Naive thymus-derived CD4-positive, alpha-beta T cell (primary cell): ENCODE measurements at regions not wholly inside any gene's neighbourhood (a gene's known extent, or its start where the extent isn't known, plus 50 kb on each side); places are given as distances from the start of the nearest gene placed in this dataset.

ENCODE experiments used
- ATAC-seq: fragments of 150-1000 bp; cut with Tn5 transposase; 2 replicates; pipeline ENCODE4 v1.10.0; 2021; ENCODE audit warnings: mild to moderate bottlenecking, moderate library complexity
- CTCF ChIA-PET: fragments of 350-600 bp; sonication (Branson Sonifier 250); formaldehyde crosslinking; loops from one replicate; lab custom pipeline; 2021; ENCODE audit warnings: antibody characterized with exemption; lab: Charles Lee
- POLR2A ChIA-PET: fragments of 350-600 bp; sonication (Branson Sonifier 250); formaldehyde crosslinking; loops from one replicate; lab custom pipeline; 2021; ENCODE audit warnings: antibody characterized with exemption, inconsistent platforms; lab: Charles Lee
- DNase-seq, 9 donors: peaks; one replicate each; pipeline versions ENCODE4 v3.0.0 to v3.0.0-alpha.2; 2020 to 2022; ENCODE audit warnings: mixed read lengths in 1 of 9
- H3K27ac ChIP-seq: one replicate; pipeline ENCODE4 v1.7.0; 2013; ENCODE audit warnings: mild to moderate bottlenecking, low read depth, low read length, moderate library complexity
- H3K27me3 ChIP-seq, 2 donors: one replicate each; pipeline ENCODE4 v1.7.0; 2013; ENCODE audit warnings: low read length in 2 of 2, mild to moderate bottlenecking in 2 of 2, moderate library complexity in 2 of 2; ENCODE audit not compliant: control insufficient read depth in 2 of 2, insufficient read depth in 2 of 2
- H3K36me3 ChIP-seq, 3 experiments: 1 replicate in 2 of 3; 2 replicates in 1 of 3; pipeline ENCODE4 v1.7.0; 2013; ENCODE audit warnings: low read length in 3 of 3, mild to moderate bottlenecking in 3 of 3, moderate library complexity in 1 of 3; ENCODE audit not compliant: insufficient read depth in 3 of 3, control insufficient read depth in 2 of 3
- H3K4me1 ChIP-seq, 2 donors: one replicate each; pipeline ENCODE4 v1.7.0; 2013; ENCODE audit warnings: low read length in 2 of 2, mild to moderate bottlenecking in 2 of 2, moderate library complexity in 1 of 2; ENCODE audit not compliant: control insufficient read depth in 2 of 2, insufficient read depth in 2 of 2
- H3K4me3 ChIP-seq: 2 replicates; pipeline ENCODE4 v1.7.0; 2013; ENCODE audit warnings: mild to moderate bottlenecking, low read length
- H3K9me3 ChIP-seq, 3 experiments: 1 replicate in 2 of 3; 2 replicates in 1 of 3; pipeline ENCODE4 v1.7.0; 2013; ENCODE audit warnings: low read length in 3 of 3; ENCODE audit not compliant: control insufficient read depth in 2 of 3
- H3K27ac Mint-ChIP-seq, 9 donors: one replicate each; pipeline ENCODE4 v1.8.0; 2020 to 2022; ENCODE audit warnings: mixed read lengths in 9 of 9, mild to moderate bottlenecking in 8 of 9, moderate library complexity in 5 of 9, inconsistent platforms in 2 of 9
- H3K27me3 Mint-ChIP-seq, 5 donors: one replicate each; pipeline ENCODE4 v1.8.0; 2021 to 2022; ENCODE audit warnings: mixed read lengths in 5 of 5, mild to moderate bottlenecking in 1 of 5
- H3K36me3 Mint-ChIP-seq, 5 donors: one replicate each; pipeline ENCODE4 v1.8.0; 2020 to 2022; ENCODE audit warnings: mixed read lengths in 5 of 5, mild to moderate bottlenecking in 3 of 5, inconsistent platforms in 1 of 5
- H3K4me1 Mint-ChIP-seq, 7 donors: one replicate each; pipeline ENCODE4 v1.8.0; 2020 to 2022; ENCODE audit warnings: mixed read lengths in 7 of 7, mild to moderate bottlenecking in 3 of 7, inconsistent platforms in 1 of 7
- H3K4me3 Mint-ChIP-seq, 10 donors: one replicate each; pipeline ENCODE4 v1.8.0; 2020 to 2022; ENCODE audit warnings: mild to moderate bottlenecking in 10 of 10, mixed read lengths in 10 of 10, moderate library complexity in 6 of 10, inconsistent platforms in 2 of 10
- H3K9me3 Mint-ChIP-seq, 11 donors: one replicate each; pipeline ENCODE4 v1.8.0; 2020 to 2022; ENCODE audit warnings: mixed read lengths in 11 of 11, mild to moderate bottlenecking in 4 of 11, inconsistent platforms in 1 of 11, moderate library complexity in 1 of 11
- intact Hi-C, 2 donors: fragments of 100-400 bp; cut with micrococcal nuclease; formaldehyde crosslinking; loops; one replicate each; pipeline ENCODE4 v1.15.1; 2023

DNA sequence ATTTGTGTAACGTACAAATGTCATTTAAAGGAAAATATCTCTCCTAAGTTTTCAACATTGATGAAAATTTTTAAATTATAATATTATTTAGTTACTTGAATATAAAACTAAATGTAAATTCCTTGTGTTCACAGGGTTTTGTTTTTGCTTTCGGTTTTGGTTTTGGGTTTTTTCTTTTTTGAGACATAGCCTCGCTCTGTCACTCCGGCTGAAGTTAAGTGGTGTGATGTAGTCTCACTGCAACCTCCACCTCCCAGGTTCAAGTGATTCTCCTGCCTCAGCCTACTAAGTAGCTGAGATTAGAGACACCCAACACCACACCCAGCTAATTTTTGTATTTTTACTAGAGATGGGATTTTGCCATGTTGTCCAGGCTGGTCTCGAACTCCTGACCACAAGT, 79.3 kb upstream of the TCF12 start:
- POLR2A ChIA-PET = no interaction called here
- DNase-seq = no peak
- H3K27me3 Mint-ChIP-seq = peaks cover 0 to 11% (median 0%) of the 10 kb centered on the region in 5 donors
- Histone ChIP-seq H3K27ac (no peak overlapping the region), H3K36me3 (no peaks in the 10 kb centered on the region), H3K27me3 (no peaks in the 10 kb centered on the region), H3K9me3 (no peaks in the 10 kb centered on the region), H3K4me3 (no peak overlapping the region), H3K4me1 (no peaks in the 10 kb centered on the region)
- intact Hi-C loops = no loop called here
- CTCF ChIA-PET = no interaction called here
- no peak for ATAC-seq
- H3K4me3 Mint-ChIP-seq = peak overlapping the region in 1 of 10 donors; percentile 19
- H3K27ac Mint-ChIP-seq = no peak overlapping the region
- peaks cover 0 to 2% (median 0%) of the 10 kb centered on the region in 11 donors for H3K9me3 Mint-ChIP-seq
- H3K36me3 Mint-ChIP-seq = peaks cover 0 to 6% (median 0%) of the 10 kb centered on the region in 5 donors
- peaks cover 0 to 10% (median 5%) of the 10 kb centered on the region in 7 donors for H3K4me1 Mint-ChIP-seq

GRCh38 chr15:56838085-56838484, 80.4 kb upstream of the TCF12 start:
- ChIA-PET CTCF (no interaction called here), POLR2A (no interaction called here)
- ATAC-seq = no peak
- Histone ChIP-seq H3K27ac (no peak overlapping the region), H3K4me1 (no peaks in the 10 kb centered on the region), H3K4me3 (no peak overlapping the region), H3K9me3 (no peaks in the 10 kb centered on the region), H3K36me3 (no peaks in the 10 kb centered on the region), H3K27me3 (no peaks in the 10 kb centered on the region)
- H3K27ac Mint-ChIP-seq = no peak overlapping the region
- intact Hi-C loops = no loop called here
- DNase-seq = no peak
- H3K9me3 Mint-ChIP-seq = peaks cover 0 to 2% (median 0%) of the 10 kb centered on the region in 11 donors
- peaks cover 0 to 6% (median 0%) of the 10 kb centered on the region in 5 donors for H3K36me3 Mint-ChIP-seq
- no peak overlapping the region for H3K4me3 Mint-ChIP-seq
- H3K27me3 Mint-ChIP-seq = peaks cover 0 to 11% (median 0%) of the 10 kb centered on the region in 5 donors
- peaks cover 0 to 10% (median 5%) of the 10 kb centered on the region in 7 donors for H3K4me1 Mint-ChIP-seq

DNA sequence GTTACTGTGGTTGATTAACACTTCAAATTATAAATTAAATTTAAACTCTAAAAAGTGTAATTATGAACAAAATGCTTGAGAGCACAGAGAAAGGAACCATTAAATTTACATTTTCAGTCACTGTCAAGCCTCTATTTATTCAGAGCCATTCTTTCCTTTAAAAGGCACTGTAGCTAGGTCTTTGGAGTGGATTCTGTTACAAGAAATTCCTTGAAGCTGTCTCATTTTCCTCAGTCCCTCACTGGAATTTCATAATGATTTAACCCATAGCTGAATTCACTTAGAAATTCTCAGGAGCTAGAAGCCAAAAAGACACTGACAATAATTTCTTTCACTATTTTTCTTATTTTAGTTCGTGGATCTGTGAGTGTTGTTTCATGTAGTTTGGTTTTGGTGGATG, 81.2 kb upstream of the TCF12 start:
- ChIA-PET POLR2A (no interaction called here), CTCF (no interaction called here)
- no peaks in the 10 kb centered on the region for H3K36me3 ChIP-seq
- ATAC-seq (no peak), DNase-seq (no peak)
- no peak overlapping the region for H3K4me3 ChIP-seq
- Mint-ChIP-seq H3K9me3 (peaks cover 0 to 2% (median 0%) of the 10 kb centered on the region in 11 donors), H3K36me3 (peaks cover 0 to 3% (median 0%) of the 10 kb centered on the region in 5 donors), H3K27me3 (peaks cover 0 to 11% (median 0%) of the 10 kb centered on the region in 5 donors), H3K4me1 (peaks cover 0 to 10% (median 5%) of the 10 kb centered on the region in 7 donors), H3K27ac (no peak overlapping the region), H3K4me3 (no peak overlapping the region)
- intact Hi-C loops = no loop called here
- no peaks in the 10 kb centered on the region for H3K4me1 ChIP-seq
- no peak overlapping the region for H3K27ac ChIP-seq
- H3K9me3 ChIP-seq = no peaks in the 10 kb centered on the region
- no peaks in the 10 kb centered on the region for H3K27me3 ChIP-seq

DNA sequence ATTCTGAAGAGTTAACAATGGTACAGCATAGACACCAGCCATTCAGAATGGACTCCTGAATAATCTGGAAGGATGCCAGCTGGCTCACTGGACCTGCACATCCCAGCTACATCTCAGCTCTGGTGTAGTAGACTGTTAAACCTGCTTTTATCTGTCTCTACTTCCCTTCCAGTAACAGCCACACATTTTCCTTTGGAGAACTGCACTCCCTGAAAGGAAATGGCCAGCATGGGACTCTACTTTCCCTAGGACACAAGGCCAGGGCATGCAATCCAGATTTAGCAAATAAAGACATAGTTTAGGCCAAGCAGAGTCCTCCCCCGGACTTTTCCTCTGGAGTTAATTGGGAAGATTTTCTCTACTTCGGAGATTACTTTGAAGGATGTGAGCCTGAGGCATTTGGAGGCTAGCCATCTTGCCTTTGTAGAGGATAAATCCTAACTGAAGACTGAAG, 82.7 kb upstream of the TCF12 start:
- peaks cover 0 to 10% (median 5%) of the 10 kb centered on the region in 7 donors for H3K4me1 Mint-ChIP-seq
- H3K4me3 ChIP-seq = no peak overlapping the region
- POLR2A ChIA-PET = no interaction called here

DNA sequence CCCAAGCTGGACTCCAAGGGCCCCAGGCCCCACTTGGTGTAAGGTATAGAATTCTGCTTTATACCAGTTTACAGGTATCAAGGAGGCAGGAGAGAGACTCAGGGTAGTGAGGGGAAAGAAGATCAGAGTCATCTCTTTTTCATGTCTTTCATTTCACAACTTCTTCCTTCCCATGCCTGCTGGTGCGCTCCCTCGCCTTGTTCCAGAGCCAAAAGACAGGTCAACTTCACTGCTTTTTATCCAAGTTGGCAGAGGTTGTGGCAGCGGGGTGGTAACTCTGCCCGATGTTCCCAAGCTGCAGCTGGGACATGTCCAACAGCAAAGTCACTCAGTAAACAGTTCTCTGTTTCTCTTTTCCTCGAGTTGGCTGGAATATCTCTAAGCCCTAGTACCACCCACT, 86.3 kb upstream of the TCF12 start:
- H3K4me3 ChIP-seq = no peak overlapping the region
- no peak overlapping the region for H3K27ac ChIP-seq
- no peak for DNase-seq
- intact Hi-C loops = no loop called here
- H3K9me3 Mint-ChIP-seq = no peaks in the 10 kb centered on the region
- no peaks in the 10 kb centered on the region for H3K4me1 ChIP-seq
- H3K27me3 ChIP-seq = no peaks in the 10 kb centered on the region
- no peaks in the 10 kb centered on the region for H3K36me3 Mint-ChIP-seq
- CTCF ChIA-PET = no interaction called here
- POLR2A ChIA-PET = interaction anchor here (0.6 kb wide), 1 partner anchor 100 kb away, joined by 3 read pairs; no protein-coding TSS in a partner anchor
- no peaks in the 10 kb centered on the region for H3K4me1 Mint-ChIP-seq
- no peaks in the 10 kb centered on the region for H3K9me3 ChIP-seq
- H3K36me3 ChIP-seq = no peaks in the 10 kb centered on the region
- peaks cover 0 to 11% (median 0%) of the 10 kb centered on the region in 5 donors for H3K27me3 Mint-ChIP-seq
- ATAC-seq = no peak
- H3K4me3 Mint-ChIP-seq = no peak overlapping the region
- H3K27ac Mint-ChIP-seq = no peak overlapping the region

More for the DNA sequence above, 82.7 kb upstream of the TCF12 start:
- no peaks in the 10 kb centered on the region for H3K9me3 ChIP-seq
- Mint-ChIP-seq H3K9me3 (peaks cover 0 to 2% (median 0%) of the 10 kb centered on the region in 11 donors), H3K4me3 (no peak overlapping the region), H3K27me3 (peaks cover 0 to 9% (median 0%) of the 10 kb centered on the region in 5 donors), H3K27ac (no peak overlapping the region), H3K36me3 (peaks cover 0 to 3% (median 0%) of the 10 kb centered on the region in 5 donors)
- no peaks in the 10 kb centered on the region for H3K4me1 ChIP-seq
- ATAC-seq = no peak
- no peaks in the 10 kb centered on the region for H3K36me3 ChIP-seq
- intact Hi-C loops = no loop called here
- H3K27me3 ChIP-seq = no peaks in the 10 kb centered on the region
- DNase-seq = no peak
- no peak overlapping the region for H3K27ac ChIP-seq
- CTCF ChIA-PET = no interaction called here

- no peaks in the 10 kb centered on the region for H3K36me3 Mint-ChIP-seq
- no peak for ATAC-seq
- no peaks in the 10 kb centered on the region for H3K4me1 Mint-ChIP-seq
- ChIA-PET CTCF (no interaction called here), POLR2A (no interaction called here)
- H3K9me3 Mint-ChIP-seq = no peaks in the 10 kb centered on the region
- Histone ChIP-seq H3K27me3 (no peaks in the 10 kb centered on the region), H3K36me3 (no peaks in the 10 kb centered on the region), H3K27ac (no peak overlapping the region), H3K9me3 (no peaks in the 10 kb centered on the region), H3K4me3 (no peak overlapping the region), H3K4me1 (no peaks in the 10 kb centered on the region)
- H3K4me3 Mint-ChIP-seq = no peak overlapping the region
- intact Hi-C loops = no loop called here
- no peak for DNase-seq
- H3K27ac Mint-ChIP-seq = no peak overlapping the region
- H3K27me3 Mint-ChIP-seq = peaks cover 0 to 11% (median 0%) of the 10 kb centered on the region in 5 donors
Observed at GRCh38 chr15:56831467-56832005, 86.9 kb upstream of the TCF12 start.

DNA sequence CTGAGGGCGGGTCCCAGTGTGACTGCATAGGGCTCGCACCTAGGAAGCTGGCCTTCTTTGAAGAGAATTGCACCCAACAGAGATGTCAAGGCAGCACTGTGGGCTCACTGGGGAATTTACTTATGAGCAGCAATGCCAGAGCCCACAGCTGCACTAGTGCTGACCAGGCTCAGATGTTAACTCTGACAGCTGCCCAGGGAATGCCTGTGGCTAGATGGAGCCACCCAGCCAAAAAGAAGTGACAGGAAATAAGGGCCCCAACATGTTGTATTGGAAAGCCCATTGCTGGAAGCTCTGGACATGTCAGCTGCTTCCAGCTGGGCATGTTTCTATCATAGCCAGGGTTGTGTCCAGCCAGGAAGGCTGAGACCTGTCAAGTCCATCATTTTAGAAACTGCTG, 90.9 kb upstream of the ZNF280D start:
- Mint-ChIP-seq H3K4me1 (peaks cover 0 to 4% (median 0%) of the 10 kb centered on the region in 7 donors), H3K27me3 (no peaks in the 10 kb centered on the region), H3K36me3 (no peaks in the 10 kb centered on the region), H3K4me3 (no peak overlapping the region), H3K27ac (no peak overlapping the region), H3K9me3 (no peaks in the 10 kb centered on the region)
- ATAC-seq (no peak), DNase-seq (no peak)
- Histone ChIP-seq H3K9me3 (no peaks in the 10 kb centered on the region), H3K36me3 (no peaks in the 10 kb centered on the region), H3K4me3 (no peak overlapping the region), H3K4me1 (no peaks in the 10 kb centered on the region), H3K27me3 (no peaks in the 10 kb centered on the region), H3K27ac (no peak overlapping the region)
- intact Hi-C loops = loop anchor here in 1 of 2 donors (5.0 to 10.0 kb wide), 2 partner anchors 327 to 391 kb away; no protein-coding TSS in a partner anchor
- ChIA-PET POLR2A (no interaction called here), CTCF (interaction anchor here (1.1 kb wide), 1 partner anchor 10 kb away, joined by 3 read pairs; no protein-coding TSS in a partner anchor)
